Fibroblast of mammary gland (primary cell): ENCODE measurements at regions not wholly inside any gene's neighbourhood (a gene's known extent, or its start where the extent isn't known, plus 50 kb on each side); places are given as distances from the start of the nearest gene placed in this dataset.
"Not testable (repeated sequence)": the region's sequence is repeated elsewhere in the genome, so short reads cannot be mapped to it uniquely, and the experiment has no call there.

Experiments used
- DNase-seq: peaks from one replicate; pipeline ENCODE4 v3.0.0-alpha.2; 2010; ENCODE audit warnings: low read depth
- H3K4me3 ChIP-seq: 2 replicates; pipeline ENCODE4 v1.5.1; 2011; ENCODE audit warnings: low read depth, mild to moderate bottlenecking, low read length, moderate library complexity; ENCODE audit not compliant: control insufficient read depth
- CTCF ChIP-seq: conservative IDR thresholded peaks from 2 replicates; pipeline ENCODE4 v1.5.1; 2011; ENCODE audit warnings: low read depth, low read length, inconsistent platforms; ENCODE audit not compliant: control insufficient read depth, insufficient read depth

- TF ChIP-seq CTCF: no peak
- peak; percentile 23 for DNase-seq
Measured at GRCh38 chr1:203406446-203407045, 55.6 kb upstream of the FMOD start.

DNA sequence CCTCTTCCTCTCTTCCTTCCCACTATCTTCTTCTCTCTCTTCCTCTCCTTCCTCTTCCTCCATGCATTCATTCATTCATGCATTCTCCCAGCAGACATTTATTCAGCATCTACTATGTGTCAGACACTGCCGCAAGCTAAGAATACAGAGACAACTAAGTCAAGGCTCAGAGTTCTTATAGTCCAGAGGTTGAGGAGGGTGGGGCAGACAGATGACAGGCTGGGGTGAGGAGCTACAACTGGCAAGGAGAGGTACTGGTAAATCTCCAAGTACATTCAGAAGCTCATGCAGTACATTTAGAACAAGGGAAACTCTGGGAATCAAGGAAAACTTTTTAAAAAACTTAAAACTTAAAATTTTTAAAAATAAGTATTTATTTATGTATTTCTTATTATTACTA is 56.4 kb upstream of the FMOD start:
- no peak overlapping the region for H3K4me3 ChIP-seq
- TF ChIP-seq CTCF: no peak
- DNase-seq: no peak

More at GRCh38 chr1:203406446-203407045, 55.6 kb upstream of the FMOD start:
- no peak overlapping the region for H3K4me3 ChIP-seq

DNA sequence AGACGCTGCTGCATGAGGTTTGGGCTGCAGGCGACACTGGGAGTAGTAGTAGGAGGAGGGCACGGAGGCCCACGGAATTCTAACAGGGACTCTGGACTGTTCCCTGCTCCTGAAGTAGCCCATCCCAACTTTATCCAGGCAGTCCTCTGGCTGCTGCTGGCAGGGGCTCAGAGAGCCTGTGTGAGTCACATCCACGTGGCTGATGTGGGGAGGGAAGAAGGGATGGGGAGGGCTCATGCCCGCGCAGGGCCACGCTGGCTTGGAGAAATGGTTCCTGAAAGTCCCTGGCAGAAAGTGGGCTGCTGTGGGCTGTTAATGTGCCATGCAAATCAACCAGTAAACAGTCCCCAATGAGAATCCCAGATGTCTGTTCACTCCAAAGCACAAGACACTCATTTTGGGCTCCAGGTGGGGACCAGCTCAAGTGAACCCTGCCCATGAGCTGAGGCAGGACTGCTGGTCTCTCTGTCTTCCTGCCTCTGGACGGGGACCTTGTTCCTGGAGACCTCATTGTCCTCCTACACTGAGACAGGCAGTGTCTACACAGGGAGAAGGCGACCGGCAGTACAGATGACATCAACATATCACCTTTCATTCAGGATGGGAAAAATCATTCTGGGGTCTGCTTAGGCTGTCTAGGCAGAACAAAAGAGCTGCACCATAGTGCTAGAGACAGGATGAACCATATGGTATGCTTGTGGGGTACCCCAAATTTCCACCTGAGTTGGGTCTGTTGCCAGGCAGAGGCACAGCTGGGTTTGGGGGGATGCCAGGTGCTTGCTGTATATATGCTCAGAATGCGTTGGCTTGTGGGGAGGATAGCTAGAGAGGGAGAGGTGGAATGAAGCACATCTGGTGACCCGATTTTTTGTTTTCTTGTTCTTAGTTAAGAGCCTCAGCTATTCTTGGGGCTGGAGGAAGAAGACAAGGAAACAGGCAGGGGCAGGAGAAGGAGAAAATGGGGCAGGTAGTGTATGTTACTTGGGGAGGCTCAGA is 57.9 kb upstream of the FMOD start:
- no peak overlapping the region for H3K4me3 ChIP-seq
- DNase-seq: peak; percentile 85
- TF ChIP-seq CTCF: no peak

DNA sequence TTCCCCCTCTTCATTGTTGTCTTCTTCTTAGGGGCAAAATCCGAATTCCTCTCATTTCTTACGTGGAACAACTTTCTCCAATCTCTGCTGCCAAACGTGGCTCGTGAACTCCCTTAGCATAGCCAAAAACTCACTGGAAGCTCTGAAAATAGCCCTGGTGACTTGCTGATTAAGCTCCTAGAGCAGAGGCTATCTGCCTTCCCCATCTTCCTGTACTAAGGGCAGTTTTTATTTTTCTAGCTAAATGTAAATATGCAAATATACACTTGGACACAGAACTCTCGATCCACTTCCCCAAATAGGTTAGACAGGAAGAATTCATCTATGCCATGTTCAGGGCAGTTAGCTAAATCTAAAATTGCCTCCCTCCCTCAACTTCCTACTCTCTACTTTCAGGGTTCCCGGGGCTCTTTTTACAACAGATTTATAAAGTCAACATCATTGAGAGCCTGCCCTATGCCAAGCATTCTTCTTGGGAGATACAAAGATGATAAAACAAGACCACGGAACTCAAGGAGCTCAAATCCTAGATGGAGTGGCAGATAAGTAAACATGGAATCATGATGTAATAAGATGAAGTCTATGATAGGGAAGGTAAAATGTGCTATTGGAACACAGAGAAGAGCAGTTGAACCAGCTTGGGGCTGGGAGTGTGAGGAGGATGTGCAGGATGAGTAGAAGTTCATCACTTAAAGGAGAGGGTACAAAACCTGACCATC is 59.4 kb upstream of the FMOD start:
- no peak overlapping the region for H3K4me3 ChIP-seq
- no peak for DNase-seq
- TF ChIP-seq CTCF: no peak

DNA sequence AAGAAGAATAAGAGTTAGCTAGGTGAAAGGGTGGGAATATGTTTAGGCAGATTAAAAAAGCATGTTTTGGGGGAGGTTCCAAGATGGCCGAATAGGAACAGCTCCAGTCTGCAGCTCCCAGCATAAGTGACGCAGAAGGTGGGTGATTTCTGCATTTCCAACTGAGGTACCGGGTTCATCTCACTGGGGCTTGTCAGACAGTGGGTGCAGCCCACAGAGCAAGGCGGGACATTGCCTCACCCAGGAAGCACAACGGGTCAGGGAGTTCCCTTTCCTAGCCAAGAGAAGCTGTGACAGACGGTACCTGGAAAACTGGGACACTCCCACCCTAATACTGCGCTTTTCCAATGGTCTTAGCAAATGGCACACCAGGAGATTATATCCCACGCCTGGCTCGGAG is 60.5 kb upstream of the FMOD start:
- DNase-seq, H3K4me3 ChIP-seq: not testable (repeated sequence)

DNA sequence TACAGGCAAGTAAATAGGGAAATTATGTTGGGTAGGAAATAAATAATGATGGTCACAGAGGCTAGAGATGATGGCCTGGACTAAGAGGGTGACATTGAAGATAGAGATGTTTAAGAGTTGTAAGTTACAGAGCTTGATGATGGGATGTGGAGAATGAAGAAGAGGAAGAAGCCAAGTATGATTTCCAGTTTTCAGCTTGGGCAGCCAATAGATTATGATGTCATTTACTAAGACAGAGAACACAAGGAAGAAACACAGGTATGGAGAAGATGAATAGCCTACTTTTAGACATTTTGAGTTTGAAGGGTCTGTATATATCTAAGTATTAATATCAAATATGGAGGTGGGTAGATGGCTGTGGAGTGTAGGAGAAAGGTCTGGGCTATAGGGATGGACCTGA is 56.0 kb upstream of the PRELP start:
- no peak for DNase-seq
- H3K4me3 ChIP-seq: no peak overlapping the region
- no peak for TF ChIP-seq CTCF

- TF ChIP-seq CTCF: no peak
- H3K4me3 ChIP-seq: no peak overlapping the region
- DNase-seq: no peak
Measured at GRCh38 chr1:203420263-203420662, 55.3 kb upstream of the PRELP start.
